Lung (tissue), 11 donors: ENCODE measurements at regions not wholly inside any gene's neighbourhood (a gene's known extent, or its start where the extent isn't known, plus 50 kb on each side); places are given as distances from the start of the nearest gene placed in this dataset.

Experiments
- ATAC-seq: fragments of 200-7000 bp; cut with Tn5 transposase; one replicate; pipeline ENCODE4 v1.9.1; 2020; ENCODE audit warnings: moderate number of reproducible peaks; ENCODE audit not compliant: insufficient read depth, low FRiP score
- DNase-seq, 3 donors: peaks; one replicate each; pipeline ENCODE4 v3.0.0-alpha.2; 2013 to 2017
- H3K27ac ChIP-seq, 2 donors: one replicate each; pipeline ENCODE4 v1.5.1; 2013; ENCODE audit warnings: mild to moderate bottlenecking in 2 of 2, moderate library complexity in 2 of 2, control low read depth in 1 of 2, inconsistent platforms in 1 of 2, low read depth in 1 of 2, low read length in 1 of 2
- H3K27me3 ChIP-seq, 3 donors: one replicate each; pipeline ENCODE4 v1.5.1; 2013; ENCODE audit warnings: low read length in 2 of 3; ENCODE audit not compliant: control insufficient read depth in 3 of 3, insufficient read depth in 3 of 3
- H3K36me3 ChIP-seq, 4 donors: one replicate each; pipeline ENCODE4 v1.5.1; 2013; ENCODE audit warnings: low read length in 4 of 4, mild to moderate bottlenecking in 1 of 4, moderate library complexity in 1 of 4; ENCODE audit not compliant: control insufficient read depth in 4 of 4, insufficient read depth in 4 of 4
- H3K4me1 ChIP-seq, 5 donors: one replicate each; pipeline ENCODE4 v1.5.1; 2013; ENCODE audit warnings: low read length in 5 of 5, mild to moderate bottlenecking in 2 of 5, moderate library complexity in 1 of 5; ENCODE audit not compliant: control insufficient read depth in 5 of 5, insufficient read depth in 5 of 5
- H3K4me3 ChIP-seq: one replicate; pipeline ENCODE4 v1.5.1; 2013; ENCODE audit warnings: mild to moderate bottlenecking, control low read depth, moderate library complexity
- H3K9ac ChIP-seq, 2 donors: one replicate each; pipeline ENCODE4 v1.5.1; 2013; ENCODE audit warnings: low read length in 2 of 2, control low read depth in 1 of 2; ENCODE audit not compliant: insufficient read depth in 1 of 2
- H3K9me3 ChIP-seq, 4 donors: one replicate each; pipeline ENCODE4 v1.5.1; 2013; ENCODE audit warnings: low read length in 3 of 4, mild to moderate bottlenecking in 1 of 4, moderate library complexity in 1 of 4; ENCODE audit not compliant: control insufficient read depth in 4 of 4, insufficient read depth in 3 of 4
- CTCF ChIP-seq: IDR thresholded peaks from 2 replicates; pipeline ENCODE4 v1.5.1; 2012; ENCODE audit warnings: mild to moderate bottlenecking; ENCODE audit errors: control extremely low read depth, extremely low read depth
- whole genome bisulfite sequencing, 2 donors: extraction: QIAGEN DNeasy Blood & Tissue Kit; methylation state at CpG; one replicate each; pipeline ENCODE4 v1.1.7; 2013; 5-methylcytosine and 5-hydroxymethylcytosine counted together
- donor health status: control.
- donor health status: control.
- donor health status: Bipolar disorder and iron deficiency.
- donor health status: healthy.
- donor health status: DM: yes; HTN: yes; CAD: no.

- TF ChIP-seq CTCF: no peak
- Histone ChIP-seq H3K4me1 (peaks cover 35 to 84% (median 69%) of the 10 kb centered on the region in 5 donors), H3K9ac (no peak overlapping the region), H3K36me3 (peaks cover 0 to 6% (median 2%) of the 10 kb centered on the region in 4 donors), H3K9me3 (no peaks in the 10 kb centered on the region), H3K27me3 (no peaks in the 10 kb centered on the region), H3K27ac (peak overlapping the region; percentile 13 to 86), H3K4me3 (no peak overlapping the region)
- ATAC-seq (no peak), DNase-seq (peak in 2 of 3 donors; percentile 34 to 40)
- 49 to 56% methylated on average over 29 of the region's 29 CpGs for WGBS, 2 donors
Observed at GRCh38 chr17:77388384-77389306, 247.9 kb downstream of the SEC14L1 start.

GRCh38 chr17:77390870-77391269, 250.1 kb downstream of the SEC14L1 start:
- Histone ChIP-seq H3K36me3 (peaks cover 0 to 4% (median 2%) of the 10 kb centered on the region in 4 donors), H3K27me3 (no peaks in the 10 kb centered on the region), H3K4me1 (peaks cover 36 to 89% (median 67%) of the 10 kb centered on the region in 5 donors), H3K27ac (peak overlapping the region in 1 of 2 donors; percentile 78), H3K9me3 (no peaks in the 10 kb centered on the region), H3K9ac (no peak overlapping the region), H3K4me3 (no peak overlapping the region)
- 91% methylated on average over 12 of the region's 12 CpGs for WGBS, 2 donors
- TF ChIP-seq CTCF: no peak
- DNase-seq (no peak), ATAC-seq (no peak)

- ATAC-seq (peak; percentile 30), DNase-seq (peak; percentile 77 to 85 (median 83))
- no peak overlapping the region for H3K4me3 ChIP-seq
- H3K27ac ChIP-seq: peak overlapping the region; percentile 38 to 83
- peaks cover 28 to 85% (median 57%) of the 10 kb centered on the region in 5 donors for H3K4me1 ChIP-seq
- peaks cover 0 to 4% (median 2%) of the 10 kb centered on the region in 4 donors for H3K36me3 ChIP-seq
- 40 to 49% methylated on average over 7 of the region's 7 CpGs for WGBS, 2 donors
- no peak for TF ChIP-seq CTCF
- H3K27me3 ChIP-seq: no peaks in the 10 kb centered on the region
- no peaks in the 10 kb centered on the region for H3K9me3 ChIP-seq
- H3K9ac ChIP-seq: peak overlapping the region in 1 of 2 donors; percentile 3
Observed at GRCh38 chr17:77391668-77392375, 251.1 kb downstream of the SEC14L1 start.
